HG03103 (cell line): ENCODE measurements at regions not wholly inside any gene's neighbourhood (a gene's known extent, or its start where the extent isn't known, plus 50 kb on each side); places are given as distances from the start of the nearest gene placed in this dataset.
"Not testable (repeated sequence)": the region's sequence is repeated elsewhere in the genome, so short reads cannot be mapped to it uniquely, and the experiment has no call there.

Experiments used
- ATAC-seq: cut with Tn5 transposase; IDR thresholded peaks from one replicate; pipeline ENCODE4 v1.9.1; 2021; ENCODE audit warnings: low read depth; ENCODE audit not compliant: unreplicated experiment

- no peak for ATAC-seq
Measured at GRCh38 chr7:155395176-155395797, 62.6 kb upstream of the EN2 start.

DNA sequence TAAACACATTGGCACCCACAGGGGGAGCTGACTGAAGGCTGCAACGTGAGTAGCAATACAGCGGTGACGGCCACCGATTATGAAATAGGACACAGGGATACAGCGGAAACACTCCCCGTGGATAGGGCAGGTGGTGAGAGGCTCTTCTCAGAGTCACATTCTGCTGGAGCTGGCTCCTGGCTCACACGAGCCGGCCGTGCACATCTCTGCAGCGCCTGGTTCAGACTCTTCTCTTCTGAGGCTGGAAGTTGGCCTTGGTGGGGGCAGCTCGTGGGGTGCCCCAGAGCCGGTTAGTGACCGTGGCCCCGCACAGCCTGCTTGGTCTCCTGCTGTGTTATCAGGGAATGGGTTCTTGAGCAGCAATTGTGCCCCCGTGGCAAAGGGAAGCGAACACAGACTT lies 61.3 kb upstream of the EN2 start:
- no peak for ATAC-seq

GRCh38 chr7:155397758-155398714 lies 59.9 kb upstream of the EN2 start:
- not testable (repeated sequence) for ATAC-seq

DNA sequence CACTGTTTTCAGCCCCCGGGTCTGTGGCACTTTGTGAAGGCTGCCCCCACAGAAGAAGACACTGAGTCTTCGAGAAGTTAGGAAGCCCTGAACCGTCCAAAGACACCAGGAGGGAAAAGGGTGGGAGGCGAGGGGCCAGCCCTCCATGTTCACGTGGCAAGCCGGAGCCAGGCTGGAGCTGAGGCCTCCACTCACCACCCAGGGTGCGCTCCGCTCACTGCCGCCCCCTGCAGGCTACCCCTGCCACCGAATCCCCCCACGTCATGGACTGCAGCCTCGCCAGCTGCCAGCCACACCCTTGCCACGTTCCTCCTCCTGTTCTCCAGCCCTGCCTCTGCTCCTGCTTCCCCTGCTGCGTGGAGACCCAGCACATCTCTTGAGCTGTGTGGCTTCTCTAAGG lies 59.0 kb upstream of the EN2 start:
- ATAC-seq, result no peak

DNA sequence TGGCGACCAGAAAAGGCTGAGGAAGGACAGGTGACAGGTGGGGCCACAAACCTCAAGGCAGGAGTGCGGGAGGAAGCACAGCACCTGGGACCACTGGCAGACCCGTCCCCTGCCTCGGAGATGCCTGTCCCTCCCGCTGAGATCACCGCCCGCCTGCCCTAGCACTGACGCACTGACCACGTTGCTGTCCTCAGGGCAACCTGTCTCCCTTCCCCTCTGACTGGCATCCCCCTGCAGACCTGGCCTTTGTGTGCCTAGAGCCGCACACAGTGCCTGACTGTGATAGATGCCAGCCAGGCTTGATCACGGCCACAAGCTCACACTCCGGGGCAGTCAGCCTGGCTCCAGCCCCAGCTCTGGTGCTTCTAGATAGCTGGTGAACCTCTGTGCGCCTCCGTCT lies 58.4 kb upstream of the EN2 start:
- ATAC-seq, result no peak

- no peak for ATAC-seq
Measured at GRCh38 chr7:155401231-155401630, 56.7 kb upstream of the EN2 start.

GRCh38 chr7:155401884-155402283 lies 56.0 kb upstream of the EN2 start:
- no peak for ATAC-seq

- ATAC-seq, result no peak
Measured at GRCh38 chr7:155402941-155403340, 55.0 kb upstream of the EN2 start.

- no peak for ATAC-seq
Measured at GRCh38 chr7:155404976-155405375, 53.0 kb upstream of the EN2 start.

GRCh38 chr7:155405399-155406318 lies 52.3 kb upstream of the EN2 start:
- no peak for ATAC-seq

GRCh38 chr7:155407799-155408198 lies 50.1 kb upstream of the EN2 start:
- ATAC-seq, result no peak
